Stimulated activated CD8-positive, alpha-beta memory T cell treated with anti-CD3 and anti-CD28 coated beads, Interleukin-15, amount 100 ng/mL, for 24 hours (primary cell): ENCODE measurements at regions not wholly inside any gene's neighbourhood (a gene's known extent, or its start where the extent isn't known, plus 50 kb on each side); places are given as distances from the start of the nearest gene placed in this dataset.
"Not testable (repeated sequence)": the region's sequence is repeated elsewhere in the genome, so short reads cannot be mapped to it uniquely, and the experiment has no call there.

Source experiments
- DNase-seq: peaks from one replicate; pipeline ENCODE4 v3.0.0-alpha.2; 2020; ENCODE audit warnings: low read depth

DNA sequence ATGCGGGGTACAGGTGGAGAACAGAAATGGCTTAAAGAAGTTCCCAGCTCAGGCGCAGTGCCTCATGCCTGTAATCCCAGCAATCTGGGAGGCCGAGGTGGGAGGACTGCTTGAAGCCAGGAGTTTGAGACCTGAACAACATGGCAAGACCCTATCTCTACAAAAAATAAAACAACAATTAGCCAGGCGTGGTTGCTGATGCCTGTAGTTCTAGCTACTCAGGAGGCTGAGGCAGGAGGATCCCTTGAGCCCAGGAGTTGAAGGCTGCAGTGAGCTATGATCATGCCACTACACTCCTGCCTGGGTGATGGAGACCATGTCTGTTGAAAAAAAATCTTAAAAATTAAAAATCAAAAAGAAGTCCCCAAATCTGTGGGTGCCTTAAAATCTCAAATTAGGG lies 228.3 kb upstream of the WSB1 start:
- DNase-seq: no peak

DNA sequence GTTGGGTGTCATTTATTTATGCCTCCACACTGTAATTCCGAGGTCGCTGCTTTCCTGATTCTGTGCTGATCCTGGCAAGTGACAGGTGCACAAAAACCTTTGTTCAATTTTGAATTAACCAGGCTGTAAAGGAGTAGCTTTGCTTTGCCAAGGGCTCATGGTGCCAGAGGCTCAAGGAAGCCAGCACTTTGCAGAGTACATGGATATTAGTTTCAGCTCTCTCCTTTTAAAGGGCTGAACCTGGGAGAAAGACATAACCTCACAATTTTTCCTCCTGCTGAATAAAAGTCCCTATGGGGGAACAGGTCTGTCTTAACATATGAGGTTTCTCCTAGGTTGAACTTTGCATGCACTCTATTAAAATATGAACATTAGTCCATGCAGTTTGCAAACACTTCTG lies 227.6 kb upstream of the WSB1 start:
- DNase-seq: no peak

DNA sequence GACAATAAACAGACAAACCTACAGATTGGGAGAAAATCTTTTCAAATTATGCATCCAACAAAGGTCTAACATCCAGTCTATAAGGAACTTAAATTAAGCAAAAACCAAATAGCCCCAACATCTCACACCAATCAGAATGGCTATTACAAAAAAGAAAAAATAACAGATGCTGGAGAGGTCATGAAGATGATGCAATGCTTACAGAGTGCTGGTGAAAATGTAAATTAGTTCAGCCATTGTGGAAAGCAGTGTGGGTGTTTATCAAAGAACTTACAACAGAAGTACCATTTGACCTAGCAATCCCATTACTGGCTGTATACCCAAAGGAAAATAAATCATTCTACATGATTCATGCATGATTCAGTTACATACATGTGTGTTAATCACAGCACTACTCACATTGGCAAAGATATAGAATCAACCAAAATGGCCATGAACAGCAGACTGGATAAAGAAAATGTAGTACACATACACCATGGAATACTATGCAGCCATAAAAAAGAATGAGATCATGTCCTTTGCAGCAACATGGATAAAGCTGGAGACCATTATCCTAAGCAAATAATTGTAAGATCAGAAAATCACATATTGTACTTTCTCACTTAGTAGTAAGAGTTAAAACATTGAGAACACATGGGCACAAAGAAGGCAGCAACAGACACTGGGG lies 223.9 kb upstream of the WSB1 start:
- no peak for DNase-seq

GRCh38 chr17:27070836-27071235 lies 223.1 kb upstream of the WSB1 start:
- DNase-seq: no peak

GRCh38 chr17:27072885-27073284 lies 221.0 kb upstream of the WSB1 start:
- DNase-seq: no peak

- no peak for DNase-seq
These were observed 217.1 kb upstream of the WSB1 start for GRCh38 chr17:27076814-27077213.

DNA sequence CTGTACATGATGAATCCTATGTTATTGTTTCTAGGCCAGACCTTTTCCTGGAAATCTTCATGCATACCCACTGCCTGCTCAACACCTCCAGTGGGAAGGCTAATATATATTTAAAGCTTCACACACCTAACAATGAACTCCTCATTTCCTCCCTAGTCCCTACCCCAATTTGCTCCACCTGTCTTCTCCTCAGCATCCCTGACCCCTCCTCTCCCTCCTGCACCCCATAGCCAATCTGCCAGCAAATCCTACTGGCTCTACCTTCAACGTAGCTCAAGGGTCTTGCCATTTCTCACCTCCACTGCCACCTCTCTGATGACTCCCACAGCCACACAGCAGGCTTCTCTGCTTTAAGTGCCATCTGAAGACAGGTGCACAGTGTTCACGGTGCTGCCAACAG lies 215.6 kb upstream of the WSB1 start:
- no peak for DNase-seq

- no peak for DNase-seq
These were observed 214.3 kb upstream of the WSB1 start for GRCh38 chr17:27079660-27080059.

DNA sequence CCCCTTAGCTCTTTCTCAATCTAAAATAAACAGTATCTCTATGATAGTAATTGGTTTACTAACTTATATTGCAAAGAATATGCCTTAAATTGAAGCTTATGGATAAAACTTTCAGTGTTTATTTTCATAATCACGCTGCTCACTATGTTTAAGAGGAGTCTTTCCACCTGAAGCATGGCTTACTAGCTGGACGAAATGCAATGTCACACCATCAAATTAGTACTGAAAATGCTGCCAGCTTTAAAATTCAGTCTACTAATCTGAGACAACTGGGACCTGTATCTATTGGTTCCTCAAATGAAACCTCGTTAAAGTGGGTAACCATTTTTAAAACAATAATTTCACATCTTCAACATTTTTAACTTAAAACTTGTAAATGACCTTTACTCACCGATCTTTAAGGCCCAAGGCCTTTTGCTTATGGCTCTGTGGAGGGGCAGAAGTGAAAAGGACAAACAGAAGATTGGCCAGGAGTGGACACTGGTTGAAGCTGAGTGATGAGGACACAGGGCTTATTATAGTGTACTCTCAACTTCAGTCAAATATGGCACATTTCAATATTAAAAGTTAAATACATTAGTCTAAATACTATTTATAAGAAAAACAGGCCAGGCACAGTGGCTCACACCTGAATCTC lies 212.8 kb upstream of the WSB1 start:
- DNase-seq: no peak

DNA sequence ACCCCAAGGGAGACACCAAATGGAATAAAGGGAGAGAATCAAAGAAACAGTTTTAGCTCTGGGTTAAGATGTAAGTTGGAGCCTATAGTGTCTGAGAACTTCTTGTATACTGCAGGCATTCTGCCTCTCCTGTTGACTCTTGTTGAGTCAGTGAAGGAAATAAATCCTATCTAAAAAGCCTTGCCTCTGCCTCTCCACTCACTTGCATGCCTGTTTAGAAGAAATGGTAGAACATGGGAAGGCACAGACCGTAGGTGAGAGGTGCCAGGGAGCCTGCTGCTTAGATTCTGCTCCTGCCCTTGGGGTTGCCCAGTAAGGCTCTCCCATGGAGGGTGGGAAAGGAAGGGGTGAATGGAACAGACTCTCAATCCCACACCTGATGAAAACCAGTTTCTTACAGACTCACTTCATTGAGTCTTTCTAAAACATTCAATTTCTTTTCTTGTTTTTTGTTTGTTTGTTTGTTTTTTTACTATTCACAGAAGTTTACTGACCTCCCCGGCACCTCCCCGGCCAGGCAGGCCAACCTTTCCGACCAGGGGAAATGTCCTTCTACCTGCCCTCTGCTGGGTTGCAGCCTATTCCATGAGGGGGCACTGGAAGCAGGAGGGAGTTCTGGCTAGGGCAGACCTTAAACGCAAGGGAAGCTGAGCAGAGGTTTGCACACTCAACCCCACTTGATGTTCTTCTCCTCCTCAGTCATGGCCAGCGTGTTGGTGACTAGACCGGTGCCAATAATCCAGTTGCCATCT lies 211.7 kb upstream of the WSB1 start:
- no peak for DNase-seq

GRCh38 chr17:27082775-27083154 lies 211.1 kb upstream of the WSB1 start:
- DNase-seq: no peak

- DNase-seq: no peak
These were observed 210.3 kb upstream of the WSB1 start for GRCh38 chr17:27083408-27084185.

DNA sequence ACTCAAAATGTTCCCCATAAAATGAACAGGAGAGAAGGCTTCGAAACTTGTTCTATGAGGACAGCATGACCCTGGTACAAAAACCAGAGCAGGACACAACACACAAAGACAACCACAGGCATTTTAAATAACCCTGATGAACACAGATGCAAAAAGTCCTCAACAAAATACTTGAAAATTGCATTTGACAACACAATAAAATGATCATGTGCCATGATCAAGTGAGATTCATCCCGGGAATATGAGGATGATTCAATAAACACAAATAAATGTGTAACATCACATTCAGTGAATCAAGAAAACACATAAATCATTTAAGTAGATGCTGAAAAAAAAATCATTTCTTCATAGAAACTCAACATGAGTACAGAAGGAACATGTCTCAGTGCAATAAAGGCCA lies 208.4 kb upstream of the WSB1 start:
- DNase-seq: no peak

GRCh38 chr17:27086526-27086925 lies 207.4 kb upstream of the WSB1 start:
- no peak for DNase-seq

DNA sequence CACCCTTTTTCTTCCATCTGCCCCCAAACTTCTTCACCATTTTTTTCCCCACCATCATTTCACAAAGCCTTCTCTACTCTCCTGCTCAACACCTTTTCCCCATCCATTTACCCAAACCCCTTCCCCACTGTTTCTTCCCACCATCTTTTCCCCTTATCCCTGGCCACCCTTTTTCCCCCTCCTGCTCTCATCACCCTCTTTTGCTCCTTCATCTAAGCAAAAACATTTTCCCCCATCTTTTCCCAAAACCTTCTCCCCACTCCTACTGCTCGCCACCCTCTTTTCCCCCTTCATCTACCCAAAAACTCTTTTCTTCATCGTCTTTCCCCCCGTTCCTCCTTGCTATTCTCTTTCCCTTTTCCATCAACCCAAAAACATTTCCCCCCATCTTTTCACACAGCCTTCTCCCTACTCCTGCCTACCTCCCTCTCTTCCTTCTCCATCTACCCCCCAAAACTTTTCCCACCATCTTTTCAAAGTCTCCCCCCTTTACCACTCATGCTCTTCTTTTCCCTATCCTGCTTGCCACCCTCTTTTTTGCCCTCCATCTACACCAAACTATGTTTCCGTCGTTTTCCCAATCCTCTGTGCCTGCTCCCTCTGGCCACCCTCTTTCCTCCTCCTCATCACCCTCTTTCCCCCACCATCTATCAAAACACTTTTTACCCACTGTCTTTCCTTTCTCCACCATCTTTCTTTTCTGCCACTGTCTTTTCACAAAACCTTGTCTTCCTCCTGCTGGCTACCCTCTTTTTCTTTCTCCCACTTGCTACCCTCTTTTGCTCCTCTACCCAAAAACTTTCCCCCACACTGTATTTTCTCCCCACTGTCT lies 205.8 kb upstream of the WSB1 start:
- DNase-seq: no peak

DNA sequence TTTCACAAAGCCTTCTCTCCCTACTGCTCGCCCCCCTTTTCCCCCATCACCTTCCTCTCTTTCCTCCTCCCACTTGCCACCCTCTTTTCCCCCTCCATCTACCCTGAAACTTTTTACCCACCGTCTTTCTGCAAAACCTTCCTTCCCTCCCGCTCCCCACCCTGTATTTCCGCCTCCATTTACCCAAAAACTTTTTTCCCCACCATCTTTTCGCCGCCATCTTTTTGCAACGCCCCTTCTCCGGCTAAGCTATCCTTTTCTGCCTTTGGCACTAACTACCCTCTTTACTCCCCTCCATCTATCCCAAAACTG lies 205.2 kb upstream of the WSB1 start:
- no peak for DNase-seq

DNA sequence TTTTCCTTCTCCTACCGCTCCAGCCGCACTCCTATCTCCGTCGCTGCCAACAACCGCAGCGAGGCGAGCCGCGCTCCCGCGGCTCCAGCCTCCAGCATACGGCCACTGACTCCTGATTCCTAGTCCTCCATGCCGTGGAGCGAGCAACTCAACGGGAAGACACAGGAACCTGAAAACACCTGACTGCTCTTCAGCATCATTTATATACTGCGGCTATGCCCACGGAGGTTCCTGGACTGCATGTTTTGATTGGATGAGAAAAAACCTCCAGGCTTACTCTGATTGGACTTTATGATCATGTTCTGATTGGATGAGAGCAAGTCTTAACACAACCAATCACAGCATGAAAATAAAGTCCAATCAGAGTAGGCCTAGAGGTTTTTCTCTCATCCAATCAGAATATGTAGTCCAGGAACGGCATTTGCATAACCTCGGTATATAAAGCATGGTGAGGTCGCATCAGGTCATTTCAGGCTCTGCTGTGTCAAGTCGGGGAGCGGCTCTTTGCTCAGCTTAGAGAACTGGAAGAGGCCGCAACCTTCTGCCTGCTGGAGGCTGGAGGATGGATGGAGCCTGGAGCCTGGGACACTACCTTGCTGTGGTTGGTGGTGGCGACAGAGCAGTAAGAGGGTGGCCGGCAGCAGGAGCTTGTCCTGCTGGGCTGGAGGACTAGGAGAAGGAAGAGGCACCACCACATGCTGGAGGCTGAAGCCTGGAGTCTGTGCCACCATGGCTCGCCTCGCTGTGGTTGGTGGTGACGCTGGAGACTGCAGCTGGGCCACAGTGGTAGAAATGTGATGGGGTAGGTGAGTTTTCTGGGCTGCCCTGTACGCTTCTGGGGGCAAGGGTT lies 204.6 kb upstream of the WSB1 start:
- not testable (repeated sequence) for DNase-seq

DNA sequence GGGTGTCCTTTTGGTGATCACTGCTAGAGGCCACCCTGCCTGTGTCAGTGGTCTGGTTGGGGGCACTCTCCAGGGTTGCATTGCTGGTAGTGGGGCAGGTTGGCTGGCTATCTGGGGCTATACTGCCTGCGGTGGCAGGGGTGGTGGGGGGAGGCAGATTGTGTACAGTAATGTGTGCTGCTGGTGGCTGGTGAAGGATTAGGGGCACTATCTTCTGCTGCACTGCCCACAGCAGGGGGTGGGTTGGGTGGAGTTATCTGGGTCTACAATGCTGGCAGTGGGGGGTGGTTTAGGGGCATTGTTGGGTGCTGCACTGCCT lies 204.0 kb upstream of the WSB1 start:
- DNase-seq: no peak

GRCh38 chr17:27090450-27091042 lies 203.4 kb upstream of the WSB1 start:
- DNase-seq: not testable (repeated sequence)

- no peak for DNase-seq
These were observed 202.8 kb upstream of the WSB1 start for GRCh38 chr17:27091043-27091497.

- not testable (repeated sequence) for DNase-seq
These were observed 199.7 kb upstream of the WSB1 start for GRCh38 chr17:27094179-27094578.
